DOHH2 (cell line): ENCODE measurements at regions not wholly inside any gene's neighbourhood (a gene's known extent, or its start where the extent isn't known, plus 50 kb on each side); places are given as distances from the start of the nearest gene placed in this dataset.

Source experiments
- EZH2phosphoT487 ChIP-seq: fragments of 200-600 bp; sonication (generic); IDR thresholded peaks from 2 replicates; pipeline ENCODE4 v1.6.1; 2017; ENCODE audit warnings: borderline replicate concordance, mild to moderate bottlenecking, antibody characterized with exemption, low read length, moderate library complexity, mixed read lengths
- TF ChIP-seq, protein P1 (sequence below): fragments of 200-600 bp; sonication (generic); IDR thresholded peaks from one replicate; pipeline ENCODE4 v1.5.1; 2014; ENCODE audit warnings: antibody characterized with exemption, mild to moderate bottlenecking, low read depth, low read length; ENCODE audit not compliant: poor library complexity, severe bottlenecking

DNA sequence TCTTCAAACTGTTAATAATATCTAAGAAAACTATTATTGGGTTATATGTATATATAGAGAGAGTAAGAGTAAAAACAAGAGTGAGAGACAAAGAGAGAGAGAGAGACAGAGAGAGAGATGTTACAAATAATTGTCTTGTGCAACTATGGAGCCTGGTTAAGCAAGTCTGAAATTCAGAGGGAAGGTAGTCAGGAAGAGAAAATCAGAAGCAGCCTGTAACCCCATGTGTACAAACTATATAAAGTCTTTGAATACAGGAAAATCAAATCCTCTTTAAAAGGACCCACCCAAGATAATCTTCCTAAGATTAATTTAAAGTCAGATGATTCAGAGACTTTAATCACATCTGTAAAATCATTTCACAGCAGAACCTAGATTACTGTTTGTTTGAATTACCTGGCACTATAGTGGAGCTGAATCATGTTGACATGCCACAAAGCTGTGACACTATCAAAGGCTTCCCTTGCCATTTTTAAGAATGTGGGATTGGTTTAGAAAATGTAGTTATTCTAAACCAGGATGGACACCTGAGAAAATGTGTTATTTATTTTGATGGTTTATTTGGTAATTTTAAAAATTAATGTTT is 301.7 kb upstream of the FSIP2 start:
- TF ChIP-seq, protein P1, sequence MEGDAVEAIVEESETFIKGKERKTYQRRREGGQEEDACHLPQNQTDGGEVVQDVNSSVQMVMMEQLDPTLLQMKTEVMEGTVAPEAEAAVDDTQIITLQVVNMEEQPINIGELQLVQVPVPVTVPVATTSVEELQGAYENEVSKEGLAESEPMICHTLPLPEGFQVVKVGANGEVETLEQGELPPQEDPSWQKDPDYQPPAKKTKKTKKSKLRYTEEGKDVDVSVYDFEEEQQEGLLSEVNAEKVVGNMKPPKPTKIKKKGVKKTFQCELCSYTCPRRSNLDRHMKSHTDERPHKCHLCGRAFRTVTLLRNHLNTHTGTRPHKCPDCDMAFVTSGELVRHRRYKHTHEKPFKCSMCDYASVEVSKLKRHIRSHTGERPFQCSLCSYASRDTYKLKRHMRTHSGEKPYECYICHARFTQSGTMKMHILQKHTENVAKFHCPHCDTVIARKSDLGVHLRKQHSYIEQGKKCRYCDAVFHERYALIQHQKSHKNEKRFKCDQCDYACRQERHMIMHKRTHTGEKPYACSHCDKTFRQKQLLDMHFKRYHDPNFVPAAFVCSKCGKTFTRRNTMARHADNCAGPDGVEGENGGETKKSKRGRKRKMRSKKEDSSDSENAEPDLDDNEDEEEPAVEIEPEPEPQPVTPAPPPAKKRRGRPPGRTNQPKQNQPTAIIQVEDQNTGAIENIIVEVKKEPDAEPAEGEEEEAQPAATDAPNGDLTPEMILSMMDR: no peak
- no peak for TF ChIP-seq EZH2phosphoT487
